Astrocyte of the hippocampus (primary cell): ENCODE measurements at regions not wholly inside any gene's neighbourhood (a gene's known extent, or its start where the extent isn't known, plus 50 kb on each side); places are given as distances from the start of the nearest gene placed in this dataset.
A peak's percentile ranks its signal among the peaks of the same experiment; 100 is the strongest.

Experiments used
- DNase-seq: peaks from one replicate; pipeline ENCODE4 v3.0.0; 2011; ENCODE audit warnings: low read depth, low spot score

GRCh38 chr1:80444171-80444570 is 1356.6 kb upstream of the ADGRL2 start:
- DNase-seq = no peak

DNA sequence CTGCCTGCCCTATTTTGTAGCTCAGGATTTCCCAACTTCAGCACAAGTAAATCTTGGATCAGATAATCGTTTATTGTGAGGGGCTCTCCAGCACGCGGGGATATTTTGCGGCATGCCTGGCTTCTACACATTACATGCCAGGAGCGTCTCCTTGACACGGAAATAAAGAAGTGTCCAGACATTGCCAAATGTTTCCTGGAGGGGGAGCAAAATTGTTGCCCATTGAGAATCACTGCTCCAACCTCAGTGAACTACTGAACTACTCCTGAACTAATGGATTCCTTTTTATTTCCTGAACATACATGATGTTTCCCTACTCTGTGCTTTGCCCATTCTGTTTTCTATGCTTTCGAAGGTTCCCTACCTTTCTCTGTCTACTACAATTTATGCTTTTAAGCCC is 1359.1 kb upstream of the ADGRL2 start:
- DNase-seq = no peak

DNA sequence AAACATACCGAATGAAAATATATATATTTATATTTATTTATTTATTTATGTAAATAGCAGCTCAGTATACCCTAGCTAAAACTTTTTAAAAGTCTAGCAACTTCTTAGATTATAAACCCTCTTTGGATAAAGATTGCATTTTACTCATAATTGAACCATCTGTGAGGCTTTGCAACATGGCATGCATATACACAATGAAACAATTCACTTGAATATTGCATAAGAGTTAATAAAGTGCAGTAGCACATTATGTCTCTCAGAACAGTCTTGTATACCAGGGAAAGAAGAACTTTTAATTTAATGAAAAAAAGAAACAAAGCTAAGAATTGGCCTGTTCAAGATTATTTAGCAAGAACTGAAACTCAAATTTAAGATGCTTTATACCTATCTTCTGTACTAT is 1363.9 kb upstream of the ADGRL2 start:
- no peak for DNase-seq

DNA sequence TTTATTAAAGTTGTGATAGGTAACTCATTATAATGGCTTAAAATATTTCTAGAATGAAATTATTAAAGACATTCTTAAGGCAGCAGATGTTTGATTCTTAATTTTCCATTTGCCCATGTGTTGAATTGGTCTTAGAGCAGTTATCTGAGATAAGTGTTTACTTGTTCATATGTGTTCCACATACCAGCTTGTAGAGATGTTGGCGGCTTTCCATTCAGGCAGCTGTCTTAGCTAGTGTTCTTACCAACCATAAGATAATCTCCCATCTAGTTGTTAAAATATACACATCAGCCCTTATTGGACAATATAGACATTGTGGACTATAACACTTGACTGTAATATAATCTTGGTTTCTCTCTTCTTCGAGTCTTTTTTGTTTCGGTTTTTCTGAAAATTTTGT is 1372.9 kb upstream of the ADGRL2 start:
- no peak for DNase-seq

DNA sequence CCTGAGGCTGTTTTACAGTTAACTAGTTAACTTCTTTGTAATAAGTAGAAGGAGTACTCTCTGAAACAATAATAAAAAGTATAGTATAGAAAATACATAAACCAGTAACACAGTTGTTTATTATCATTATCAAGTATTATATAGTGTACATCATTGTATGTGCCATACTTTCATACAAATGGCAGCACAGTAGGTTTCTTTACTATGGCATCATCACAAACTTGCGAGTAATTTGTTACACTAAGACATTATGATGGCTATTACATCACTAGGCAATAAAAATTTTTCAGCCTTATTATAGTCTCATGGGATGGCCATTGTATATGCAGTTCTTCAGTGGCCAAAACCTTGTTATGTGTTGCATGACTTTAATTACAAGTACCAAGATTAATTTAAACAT is 1376.5 kb upstream of the ADGRL2 start:
- no peak for DNase-seq

- DNase-seq = no peak
Observed at GRCh38 chr1:80418134-80418533, 1382.6 kb upstream of the ADGRL2 start.

- peak; percentile 42 for DNase-seq
Observed at GRCh38 chr1:80417671-80418070, 1383.1 kb upstream of the ADGRL2 start.

DNA sequence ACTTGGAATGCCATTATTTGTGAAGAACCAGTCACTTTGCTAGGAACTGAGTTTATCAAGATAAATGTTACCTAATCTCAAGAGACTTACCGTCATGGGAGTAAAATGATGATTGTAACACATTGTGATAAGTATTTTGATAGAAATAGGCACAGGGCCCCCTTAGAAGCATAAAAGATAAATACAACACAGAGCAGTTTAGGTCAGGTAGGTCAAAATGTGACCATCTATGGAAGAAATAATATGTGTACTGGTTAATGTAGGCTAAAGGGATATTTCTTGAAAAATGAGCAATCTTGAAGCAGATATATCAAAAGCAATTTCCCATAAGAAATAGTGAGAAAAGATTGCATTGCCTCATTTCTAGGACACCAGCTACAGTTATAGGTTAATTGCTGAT is 1386.8 kb upstream of the ADGRL2 start:
- DNase-seq = no peak

GRCh38 chr1:80410233-80410632 is 1390.5 kb upstream of the ADGRL2 start:
- DNase-seq = no peak

DNA sequence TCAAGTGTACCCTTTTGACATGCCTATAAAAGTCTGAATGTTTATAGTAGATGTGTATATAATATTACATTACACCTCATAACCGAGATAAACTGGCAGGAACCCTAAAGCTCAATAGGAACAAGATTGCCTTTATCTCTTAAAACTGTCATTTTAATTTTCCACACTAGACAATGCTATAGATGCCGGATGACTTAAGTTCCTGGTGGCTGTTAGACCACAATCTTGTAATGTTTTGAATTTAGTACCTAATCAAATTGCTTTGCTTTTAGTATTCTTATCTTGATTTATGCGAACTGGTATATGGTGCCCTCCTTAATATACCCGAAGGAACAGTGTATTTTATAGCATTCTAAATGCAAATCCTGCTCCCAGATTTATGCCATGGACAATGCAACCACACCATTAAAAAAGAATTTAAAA is 1397.0 kb upstream of the ADGRL4 start:
- no peak for DNase-seq

DNA sequence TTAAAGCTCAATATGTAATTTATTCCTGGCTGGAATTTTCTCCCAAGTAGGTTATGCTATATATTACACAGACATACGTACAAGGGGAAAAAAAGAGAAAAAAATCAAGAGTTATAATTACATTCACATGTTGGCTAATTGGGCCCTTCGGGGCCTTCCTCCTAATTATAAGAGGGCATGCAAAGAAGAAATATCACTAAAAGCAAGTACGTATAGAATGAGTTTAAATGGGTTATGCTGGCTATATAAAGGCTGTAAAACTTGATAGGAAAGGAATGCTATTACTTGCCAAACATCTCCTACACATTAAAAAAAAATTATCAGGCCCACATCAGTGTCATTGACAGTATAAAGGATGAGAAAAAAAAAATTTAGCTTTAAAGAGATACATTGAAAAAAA is 1396.1 kb upstream of the ADGRL4 start:
- no peak for DNase-seq

DNA sequence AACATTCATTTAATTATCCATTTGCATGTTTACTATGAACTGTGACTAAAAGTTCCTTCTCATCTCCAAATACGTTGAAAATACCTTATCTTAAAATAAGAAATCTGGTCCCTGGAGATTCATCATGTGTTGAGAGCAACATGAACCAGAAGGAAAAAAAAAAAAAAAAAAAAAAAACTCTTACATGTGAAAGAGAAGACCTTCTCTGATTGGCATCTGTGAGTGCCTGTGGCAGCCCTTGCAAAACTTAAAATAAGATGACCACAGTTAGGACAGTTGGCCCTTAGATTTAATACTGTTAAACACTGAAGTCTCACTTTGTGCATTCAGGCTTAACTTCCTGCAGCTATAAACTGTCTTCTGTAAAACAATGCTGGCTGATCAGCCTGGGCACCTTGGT is 1395.2 kb upstream of the ADGRL4 start:
- DNase-seq = no peak

DNA sequence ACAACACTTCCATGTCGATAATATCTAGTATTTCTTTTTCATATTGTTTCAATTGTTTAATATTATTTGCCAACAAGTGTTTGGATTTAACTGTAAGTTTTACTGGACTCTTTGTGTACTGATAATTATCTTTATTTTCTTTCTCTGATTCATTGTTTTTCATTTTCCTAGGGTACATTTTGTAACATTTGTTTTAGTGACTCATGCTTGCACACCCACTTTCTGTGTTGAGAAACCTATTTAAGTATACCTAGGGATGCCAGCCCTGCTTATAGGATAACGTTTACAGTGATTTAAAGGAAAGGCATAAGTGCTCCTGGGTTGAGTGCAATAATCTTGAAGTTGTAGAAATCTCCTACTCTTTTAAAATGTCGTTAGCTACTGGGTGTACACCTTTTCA is 1386.0 kb upstream of the ADGRL4 start:
- no peak for DNase-seq

GRCh38 chr1:80385650-80386049 is 1379.1 kb upstream of the ADGRL4 start:
- no peak for DNase-seq

- no peak for DNase-seq
Observed at GRCh38 chr1:80384959-80385358, 1378.4 kb upstream of the ADGRL4 start.

GRCh38 chr1:80384083-80384830 is 1377.7 kb upstream of the ADGRL4 start:
- DNase-seq = no peak

DNA sequence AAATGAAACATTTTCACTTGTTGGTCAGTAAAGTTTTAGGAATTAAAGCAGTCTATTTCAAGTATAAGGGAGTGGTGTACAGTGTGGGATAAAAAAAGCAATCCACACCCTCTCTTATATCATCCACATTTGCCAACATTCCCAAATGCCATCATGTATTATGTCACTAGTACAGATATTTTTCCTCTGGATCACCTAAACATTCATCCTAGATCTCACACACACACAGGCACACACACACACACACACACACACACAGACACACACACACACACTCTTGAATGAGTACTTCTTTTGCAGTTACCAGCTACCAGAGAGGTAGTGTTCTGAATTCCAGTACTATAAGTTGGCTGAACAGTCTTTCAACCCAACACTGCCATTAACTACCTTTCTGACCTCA is 1369.1 kb upstream of the ADGRL4 start:
- DNase-seq = peak; percentile 56

GRCh38 chr1:80375109-80375508 is 1368.6 kb upstream of the ADGRL4 start:
- no peak for DNase-seq

- DNase-seq = no peak
Observed at GRCh38 chr1:80369780-80370179, 1363.2 kb upstream of the ADGRL4 start.

- DNase-seq = no peak
Observed at GRCh38 chr1:80367058-80367457, 1360.5 kb upstream of the ADGRL4 start.

- no peak for DNase-seq
Observed at GRCh38 chr1:80365359-80366021, 1359.0 kb upstream of the ADGRL4 start.

GRCh38 chr1:80363689-80364475 is 1357.4 kb upstream of the ADGRL4 start:
- DNase-seq = no peak

- DNase-seq = no peak
Observed at GRCh38 chr1:80359666-80360065, 1353.1 kb upstream of the ADGRL4 start.
